Left lung (tissue), 4 donors: ENCODE measurements at regions not wholly inside any gene's neighbourhood (a gene's known extent, or its start where the extent isn't known, plus 50 kb on each side); places are given as distances from the start of the nearest gene placed in this dataset.

Source experiments
- ATAC-seq: fragments of 200-7000 bp; cut with Tn5 transposase; one replicate; pipeline ENCODE4 v1.9.1; 2020; ENCODE audit warnings: moderate library complexity
- DNase-seq, 4 donors: peaks; one replicate each; pipeline ENCODE4 v3.0.0-alpha.2; 2013 to 2020
- H3K27ac ChIP-seq, 2 donors: fragments of 200-600 bp; sonication (generic) in 1 of 2; one replicate each; pipeline versions ENCODE4 v1.5.0 to v1.8.0; 2020 to 2021
- H3K27me3 ChIP-seq, 2 donors: fragments of 200-600 bp; sonication (generic) in 1 of 2; one replicate each; pipeline versions ENCODE4 v1.5.0 to v1.8.0; 2020 to 2021
- H3K36me3 ChIP-seq, 2 donors: fragments of 200-600 bp; sonication (generic) in 1 of 2; one replicate each; pipeline versions ENCODE4 v1.5.0 to v1.8.0; 2020 to 2021
- H3K4me1 ChIP-seq, 2 donors: fragments of 200-600 bp; one replicate each; pipeline ENCODE4 v1.8.0; 2021
- H3K4me3 ChIP-seq, 2 donors: fragments of 200-600 bp; sonication (generic) in 1 of 2; one replicate each; pipeline versions ENCODE4 v1.5.0 to v1.8.0; 2020 to 2021; ENCODE audit warnings: mild to moderate bottlenecking in 1 of 2
- H3K9me3 ChIP-seq, 2 donors: fragments of 200-600 bp; sonication (generic) in 1 of 2; one replicate each; pipeline versions ENCODE4 v1.5.0 to v1.8.0; 2020 to 2021
- CTCF ChIP-seq, 2 donors: fragments of 200-600 bp; sonication (generic) in 1 of 2; IDR thresholded peaks; one replicate each; pipeline versions ENCODE4 v1.5.0 to v1.8.0; 2021; ENCODE audit warnings: antibody characterized with exemption in 2 of 2
- intact Hi-C, 2 donors: fragments of 100-400 bp; cut with DNase I; formaldehyde crosslinking; loops; one replicate each; pipeline versions ENCODE4 v1.11.2 to v1.14.2; 2022
- donor health status: DM: no; HTN: yes; CAD: no.
- donor health status: DM: no; HTN: no; CAD: no.

- H3K27ac ChIP-seq = no peak overlapping the region
- no peak overlapping the region for H3K4me3 ChIP-seq
- TF ChIP-seq CTCF (IDR thresholded peaks at IDR 0.05) = no peak
- DNase-seq = peak in 1 of 4 donors; percentile 45
- intact Hi-C loops = no loop called here
- H3K4me1 ChIP-seq = no peaks in the 10 kb centered on the region
- no peaks in the 10 kb centered on the region for H3K27me3 ChIP-seq
- ATAC-seq = peak; percentile 71
- no peaks in the 10 kb centered on the region for H3K36me3 ChIP-seq
- no peaks in the 10 kb centered on the region for H3K9me3 ChIP-seq
Observed at GRCh38 chr4:35525192-35525978, 718.9 kb downstream of the ARAP2 start.

DNA sequence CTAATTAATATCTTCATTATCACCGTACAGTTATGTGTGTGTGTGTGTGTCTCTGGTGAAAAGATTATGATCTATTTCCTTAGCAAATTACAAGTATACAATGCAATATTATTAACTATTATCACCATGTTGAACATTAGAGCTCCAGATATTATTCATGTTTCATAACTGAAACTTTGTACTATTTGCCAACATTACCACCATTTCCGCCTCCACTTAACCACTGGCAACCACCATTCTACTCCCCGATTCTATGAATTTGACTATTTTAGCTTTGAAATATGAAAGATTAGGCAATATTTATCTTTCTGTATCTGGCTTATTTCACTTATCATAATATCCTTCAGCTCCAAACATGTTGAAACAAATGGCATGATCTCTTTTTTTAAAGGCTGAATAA is 717.9 kb downstream of the ARAP2 start:
- H3K4me1 ChIP-seq = no peaks in the 10 kb centered on the region
- intact Hi-C loops = no loop called here
- no peak for TF ChIP-seq CTCF (IDR thresholded peaks at IDR 0.05)
- ATAC-seq = no peak
- H3K27ac ChIP-seq = no peak overlapping the region
- H3K4me3 ChIP-seq = no peak overlapping the region
- no peaks in the 10 kb centered on the region for H3K9me3 ChIP-seq
- no peaks in the 10 kb centered on the region for H3K36me3 ChIP-seq
- no peaks in the 10 kb centered on the region for H3K27me3 ChIP-seq
- no peak for DNase-seq

- intact Hi-C loops = no loop called here
- no peak for DNase-seq
- no peak for ATAC-seq
- Histone ChIP-seq H3K9me3 (no peaks in the 10 kb centered on the region), H3K27me3 (no peaks in the 10 kb centered on the region), H3K36me3 (no peaks in the 10 kb centered on the region), H3K4me3 (no peak overlapping the region), H3K4me1 (no peaks in the 10 kb centered on the region), H3K27ac (no peak overlapping the region)
- no peak for TF ChIP-seq CTCF (IDR thresholded peaks at IDR 0.05)
Observed at GRCh38 chr4:35534962-35535361, 709.4 kb downstream of the ARAP2 start.

- Histone ChIP-seq H3K4me1 (no peaks in the 10 kb centered on the region), H3K4me3 (no peak overlapping the region), H3K27ac (no peak overlapping the region), H3K27me3 (no peaks in the 10 kb centered on the region), H3K9me3 (peaks cover 0 to 12% of the 10 kb centered on the region in 2 donors), H3K36me3 (no peaks in the 10 kb centered on the region)
- TF ChIP-seq CTCF (IDR thresholded peaks at IDR 0.05) = no peak
- intact Hi-C loops = no loop called here
- no peak for ATAC-seq
- DNase-seq = no peak
Observed at GRCh38 chr4:35538807-35539206, 705.5 kb downstream of the ARAP2 start.

- no peak for DNase-seq
- no peak overlapping the region for H3K27ac ChIP-seq
- H3K4me1 ChIP-seq = no peaks in the 10 kb centered on the region
- no peaks in the 10 kb centered on the region for H3K27me3 ChIP-seq
- H3K36me3 ChIP-seq = no peaks in the 10 kb centered on the region
- H3K4me3 ChIP-seq = no peak overlapping the region
- H3K9me3 ChIP-seq = peaks cover 0 to 12% of the 10 kb centered on the region in 2 donors
- TF ChIP-seq CTCF (IDR thresholded peaks at IDR 0.05) = no peak
- no peak for ATAC-seq
- intact Hi-C loops = no loop called here
Observed at GRCh38 chr4:35539404-35540055, 704.8 kb downstream of the ARAP2 start.
